K562 (cell line): ENCODE measurements at regions not wholly inside any gene's neighbourhood (a gene's known extent, or its start where the extent isn't known, plus 50 kb on each side); places are given as distances from the start of the nearest gene placed in this dataset.

ENCODE experiments used
- CHD2 ChIP-seq: IDR thresholded peaks from 2 replicates; pipeline ENCODE4 v1.6.1; 2011; ENCODE audit warnings: low read depth, low read length
- DDX20 ChIP-seq: fragments of 450-650 bp; IDR thresholded peaks from 2 replicates; pipeline ENCODE4 v1.6.1; 2016; ENCODE audit warnings: missing genetic modification characterization, low read depth, mild to moderate bottlenecking, missing compliant biosample characterization, moderate library complexity
- EP300 ChIP-seq: IDR thresholded peaks from 2 replicates; pipeline ENCODE4 v1.6.1; 2012; ENCODE audit warnings: low read length, improper control_type of control experiment
- SP1 ChIP-seq: sonication (generic); formaldehyde crosslinking; IDR thresholded peaks from 2 replicates; pipeline ENCODE4 v1.8.1; 2022; ENCODE audit warnings: mild to moderate bottlenecking, missing genetic modification reagents
- TAF1 ChIP-seq: IDR thresholded peaks from 2 replicates; pipeline ENCODE4 v1.6.1; 2011; ENCODE audit warnings: mild to moderate bottlenecking, low read length, moderate library complexity; ENCODE audit not compliant: insufficient read depth, control insufficient read depth, severe bottlenecking; ENCODE audit errors: extremely low read depth
- ZNF217 ChIP-seq: sonication (generic); formaldehyde crosslinking; IDR thresholded peaks from 2 replicates; pipeline ENCODE4 v1.8.0; 2022; ENCODE audit warnings: mild to moderate bottlenecking, missing genetic modification reagents

- TF ChIP-seq CHD2 = no peak
- TF ChIP-seq EP300 = no peak
- TF ChIP-seq SP1 (CRISPR knock-in tag) = no peak
- no peak for TF ChIP-seq TAF1
- TF ChIP-seq ZNF217 (CRISPR knock-in tag) = no peak
- no peak for TF ChIP-seq DDX20 (tag)
Observed at GRCh38 chr20:39873286-39873685, 815.8 kb downstream of the MAFB start.
